GM23338 (cell line): ENCODE measurements at regions not wholly inside any gene's neighbourhood (a gene's known extent, or its start where the extent isn't known, plus 50 kb on each side); places are given as distances from the start of the nearest gene placed in this dataset.

ENCODE experiments used
- ATAC-seq: fragments of 200-7000 bp; cut with Tn5 transposase; 3 replicates; pipeline ENCODE4 v1.9.1; 2020
- DNase-seq: peaks from one replicate; pipeline ENCODE4 v3.0.0-alpha.2; 2015; ENCODE audit warnings: low spot score
- H2AFZ ChIP-seq: fragments of 200-600 bp; sonication (generic); 2 replicates; pipeline ENCODE4 v1.8.0; 2016; ENCODE audit warnings: antibody characterized with exemption, mild to moderate bottlenecking, moderate library complexity
- H3F3A ChIP-seq: fragments of 200-600 bp; sonication (generic); replicated peaks from 2 replicates; pipeline ENCODE4 v1.8.0; 2017; ENCODE audit warnings: antibody characterized with exemption, mixed run types, low read depth
- H3K27ac ChIP-seq: fragments of 200-600 bp; sonication (generic); 2 replicates; pipeline ENCODE4 v1.6.1; 2016; ENCODE audit warnings: low read depth
- H3K27me3 ChIP-seq: fragments of 200-600 bp; sonication (generic); 2 replicates; pipeline ENCODE4 v1.8.0; 2016; ENCODE audit warnings: mild to moderate bottlenecking, mixed run types, moderate library complexity; ENCODE audit not compliant: insufficient read depth
- H3K36me3 ChIP-seq: fragments of 200-600 bp; sonication (generic); 2 replicates; pipeline ENCODE4 v1.8.0; 2016; ENCODE audit warnings: mild to moderate bottlenecking; ENCODE audit not compliant: insufficient read depth
- H3K4me1 ChIP-seq: fragments of 200-600 bp; sonication (generic); 2 replicates; pipeline ENCODE4 v1.8.0; 2016; ENCODE audit warnings: mild to moderate bottlenecking, moderate library complexity; ENCODE audit not compliant: insufficient read depth
- H3K4me2 ChIP-seq: fragments of 200-600 bp; sonication (generic); 2 replicates; pipeline ENCODE4 v1.7.1; 2017; ENCODE audit warnings: mixed run types
- H3K4me3 ChIP-seq: fragments of 200-600 bp; sonication (generic); 2 replicates; pipeline ENCODE4 v1.6.1; 2016; ENCODE audit warnings: mixed run types
- H3K79me2 ChIP-seq: fragments of 200-600 bp; sonication (generic); replicated peaks from 2 replicates; pipeline ENCODE4 v1.8.0; 2017; ENCODE audit warnings: mild to moderate bottlenecking; ENCODE audit not compliant: insufficient read depth
- H3K9me2 ChIP-seq: fragments of 200-600 bp; sonication (generic); 2 replicates; pipeline ENCODE4 v1.8.0; 2017; ENCODE audit not compliant: insufficient read depth
- H4K20me1 ChIP-seq: fragments of 200-600 bp; sonication (generic); replicated peaks from 2 replicates; pipeline ENCODE4 v1.8.0; 2017; ENCODE audit warnings: mild to moderate bottlenecking; ENCODE audit not compliant: insufficient read depth
- H3K27ac Mint-ChIP-seq: 2 replicates; pipeline ENCODE4 v1.8.0; 2020; ENCODE audit warnings: inconsistent platforms, mild to moderate bottlenecking, moderate library complexity, mixed read lengths
- H3K27me3 Mint-ChIP-seq: 3 replicates; pipeline ENCODE4 v1.8.0; 2022; ENCODE audit warnings: low read depth, mild to moderate bottlenecking, moderate library complexity, mixed read lengths, inconsistent platforms; ENCODE audit not compliant: insufficient read depth, poor library complexity
- H3K36me3 Mint-ChIP-seq: 3 replicates; pipeline ENCODE4 v1.8.0; 2021; ENCODE audit warnings: low read depth, mild to moderate bottlenecking, inconsistent platforms, moderate library complexity, mixed read lengths
- H3K4me1 Mint-ChIP-seq: 3 replicates; pipeline ENCODE4 v1.8.0; 2020; ENCODE audit warnings: mild to moderate bottlenecking, inconsistent platforms, mixed read lengths
- H3K4me3 Mint-ChIP-seq: 3 replicates; pipeline ENCODE4 v1.8.0; 2021; ENCODE audit warnings: moderate library complexity, mild to moderate bottlenecking, inconsistent platforms, mixed read lengths
- H3K9me3 Mint-ChIP-seq: 3 replicates; pipeline ENCODE4 v1.8.0; 2020; ENCODE audit warnings: moderate library complexity, mild to moderate bottlenecking, inconsistent platforms, mixed read lengths
- CREB1 ChIP-seq: fragments of 250-450 bp; sonication (Bioruptor Pico); IDR thresholded peaks from 2 replicates; pipeline ENCODE4 v1.5.0; 2020; ENCODE audit warnings: low read depth, mild to moderate bottlenecking, moderate library complexity
- EZH2 ChIP-seq: fragments of 200-600 bp; sonication (generic); IDR thresholded peaks from one replicate; pipeline ENCODE4 v1.8.0; 2017; ENCODE audit warnings: antibody characterized with exemption, mild to moderate bottlenecking, low read depth; ENCODE audit not compliant: unreplicated experiment
- EZH2phosphoT487 ChIP-seq: fragments of 200-600 bp; sonication (generic); IDR thresholded peaks from one replicate; pipeline ENCODE4 v1.8.1; 2018; ENCODE audit warnings: antibody characterized with exemption; ENCODE audit not compliant: unreplicated experiment
- JUNB ChIP-seq: IDR thresholded peaks from one replicate; pipeline ENCODE4 v1.6.1; 2016; ENCODE audit warnings: antibody characterized with exemption; ENCODE audit not compliant: unreplicated experiment
- NANOG ChIP-seq: IDR thresholded peaks from 2 replicates; pipeline ENCODE4 v1.6.1; 2016; ENCODE audit warnings: antibody characterized with exemption, borderline replicate concordance
- POLR2AphosphoS5 ChIP-seq: IDR thresholded peaks from 2 replicates; pipeline ENCODE4 v1.6.1; 2016; ENCODE audit warnings: antibody characterized with exemption, low read depth
- STAT1 ChIP-seq: IDR thresholded peaks from one replicate; pipeline ENCODE4 v1.6.1; 2016; ENCODE audit warnings: antibody characterized with exemption; ENCODE audit not compliant: unreplicated experiment
- ZNF114 ChIP-seq: fragments of 250-450 bp; sonication (Bioruptor Pico); IDR thresholded peaks from 2 replicates; pipeline ENCODE4 v1.5.0; 2020; ENCODE audit warnings: mild to moderate bottlenecking, moderate library complexity
- TF ChIP-seq, protein P1 (sequence below): fragments of 250-450 bp; sonication (Bioruptor Pico); IDR thresholded peaks from 2 replicates; pipeline ENCODE4 v1.5.0; 2020; ENCODE audit warnings: mild to moderate bottlenecking, moderate library complexity
- TF ChIP-seq, protein P2 (sequence below): IDR thresholded peaks from one replicate; pipeline ENCODE4 v1.6.1; 2018; ENCODE audit warnings: antibody characterized with exemption; ENCODE audit not compliant: unreplicated experiment
- TF ChIP-seq, protein P3 (sequence below), 2 experiments: fragments of 200-600 bp in 1 of 2; sonication (generic) in 1 of 2; conservative IDR thresholded peaks; 2 replicates each; pipeline versions ENCODE4 v1.5.1 to v1.6.1; 2016 to 2017; ENCODE audit warnings: antibody characterized with exemption in 2 of 2, low read depth in 2 of 2, mild to moderate bottlenecking in 2 of 2, moderate library complexity in 1 of 2

DNA sequence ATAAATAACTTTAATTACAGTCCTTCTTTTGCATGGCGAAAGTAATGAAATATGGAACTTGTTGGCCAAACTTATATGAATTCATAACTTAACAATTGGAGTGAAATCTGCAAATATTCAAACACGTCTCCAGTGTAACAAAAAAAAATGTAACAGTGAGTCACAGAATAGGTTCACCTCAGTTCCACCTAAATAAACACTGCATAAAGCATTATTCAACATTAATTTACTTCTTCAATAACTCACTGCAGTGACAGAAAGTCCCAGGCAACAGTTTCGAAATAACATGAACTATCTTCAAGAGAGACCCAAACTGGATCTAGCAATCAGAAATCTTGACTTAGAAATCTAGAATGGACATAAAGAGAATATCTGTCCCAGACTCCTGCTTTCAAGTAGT, 75.6 kb downstream of the GMNC start:
- Histone ChIP-seq H3K36me3 (no peaks in the 10 kb centered on the region), H3K4me2 (no peak overlapping the region), H3K79me2 (no peaks in the 10 kb centered on the region), H3F3A (no peaks in the 10 kb centered on the region), H2AFZ (no peak overlapping the region), H3K4me1 (no peaks in the 10 kb centered on the region), H3K9me2 (no peaks in the 10 kb centered on the region), H3K4me3 (no peak overlapping the region), H4K20me1 (no peaks in the 10 kb centered on the region), H3K27ac (no peak overlapping the region), H3K27me3 (no peaks in the 10 kb centered on the region)
- Mint-ChIP-seq H3K27ac (no peak overlapping the region), H3K4me3 (no peak overlapping the region), H3K4me1 (no peaks in the 10 kb centered on the region), H3K36me3 (no peaks in the 10 kb centered on the region), H3K9me3 (no peaks in the 10 kb centered on the region), H3K27me3 (no peaks in the 10 kb centered on the region)
- TF ChIP-seq CREB1 (CRISPR knock-in tag) = no peak
- no peak for TF ChIP-seq ZNF114
- TF ChIP-seq NANOG = no peak
- TF ChIP-seq, protein P1, sequence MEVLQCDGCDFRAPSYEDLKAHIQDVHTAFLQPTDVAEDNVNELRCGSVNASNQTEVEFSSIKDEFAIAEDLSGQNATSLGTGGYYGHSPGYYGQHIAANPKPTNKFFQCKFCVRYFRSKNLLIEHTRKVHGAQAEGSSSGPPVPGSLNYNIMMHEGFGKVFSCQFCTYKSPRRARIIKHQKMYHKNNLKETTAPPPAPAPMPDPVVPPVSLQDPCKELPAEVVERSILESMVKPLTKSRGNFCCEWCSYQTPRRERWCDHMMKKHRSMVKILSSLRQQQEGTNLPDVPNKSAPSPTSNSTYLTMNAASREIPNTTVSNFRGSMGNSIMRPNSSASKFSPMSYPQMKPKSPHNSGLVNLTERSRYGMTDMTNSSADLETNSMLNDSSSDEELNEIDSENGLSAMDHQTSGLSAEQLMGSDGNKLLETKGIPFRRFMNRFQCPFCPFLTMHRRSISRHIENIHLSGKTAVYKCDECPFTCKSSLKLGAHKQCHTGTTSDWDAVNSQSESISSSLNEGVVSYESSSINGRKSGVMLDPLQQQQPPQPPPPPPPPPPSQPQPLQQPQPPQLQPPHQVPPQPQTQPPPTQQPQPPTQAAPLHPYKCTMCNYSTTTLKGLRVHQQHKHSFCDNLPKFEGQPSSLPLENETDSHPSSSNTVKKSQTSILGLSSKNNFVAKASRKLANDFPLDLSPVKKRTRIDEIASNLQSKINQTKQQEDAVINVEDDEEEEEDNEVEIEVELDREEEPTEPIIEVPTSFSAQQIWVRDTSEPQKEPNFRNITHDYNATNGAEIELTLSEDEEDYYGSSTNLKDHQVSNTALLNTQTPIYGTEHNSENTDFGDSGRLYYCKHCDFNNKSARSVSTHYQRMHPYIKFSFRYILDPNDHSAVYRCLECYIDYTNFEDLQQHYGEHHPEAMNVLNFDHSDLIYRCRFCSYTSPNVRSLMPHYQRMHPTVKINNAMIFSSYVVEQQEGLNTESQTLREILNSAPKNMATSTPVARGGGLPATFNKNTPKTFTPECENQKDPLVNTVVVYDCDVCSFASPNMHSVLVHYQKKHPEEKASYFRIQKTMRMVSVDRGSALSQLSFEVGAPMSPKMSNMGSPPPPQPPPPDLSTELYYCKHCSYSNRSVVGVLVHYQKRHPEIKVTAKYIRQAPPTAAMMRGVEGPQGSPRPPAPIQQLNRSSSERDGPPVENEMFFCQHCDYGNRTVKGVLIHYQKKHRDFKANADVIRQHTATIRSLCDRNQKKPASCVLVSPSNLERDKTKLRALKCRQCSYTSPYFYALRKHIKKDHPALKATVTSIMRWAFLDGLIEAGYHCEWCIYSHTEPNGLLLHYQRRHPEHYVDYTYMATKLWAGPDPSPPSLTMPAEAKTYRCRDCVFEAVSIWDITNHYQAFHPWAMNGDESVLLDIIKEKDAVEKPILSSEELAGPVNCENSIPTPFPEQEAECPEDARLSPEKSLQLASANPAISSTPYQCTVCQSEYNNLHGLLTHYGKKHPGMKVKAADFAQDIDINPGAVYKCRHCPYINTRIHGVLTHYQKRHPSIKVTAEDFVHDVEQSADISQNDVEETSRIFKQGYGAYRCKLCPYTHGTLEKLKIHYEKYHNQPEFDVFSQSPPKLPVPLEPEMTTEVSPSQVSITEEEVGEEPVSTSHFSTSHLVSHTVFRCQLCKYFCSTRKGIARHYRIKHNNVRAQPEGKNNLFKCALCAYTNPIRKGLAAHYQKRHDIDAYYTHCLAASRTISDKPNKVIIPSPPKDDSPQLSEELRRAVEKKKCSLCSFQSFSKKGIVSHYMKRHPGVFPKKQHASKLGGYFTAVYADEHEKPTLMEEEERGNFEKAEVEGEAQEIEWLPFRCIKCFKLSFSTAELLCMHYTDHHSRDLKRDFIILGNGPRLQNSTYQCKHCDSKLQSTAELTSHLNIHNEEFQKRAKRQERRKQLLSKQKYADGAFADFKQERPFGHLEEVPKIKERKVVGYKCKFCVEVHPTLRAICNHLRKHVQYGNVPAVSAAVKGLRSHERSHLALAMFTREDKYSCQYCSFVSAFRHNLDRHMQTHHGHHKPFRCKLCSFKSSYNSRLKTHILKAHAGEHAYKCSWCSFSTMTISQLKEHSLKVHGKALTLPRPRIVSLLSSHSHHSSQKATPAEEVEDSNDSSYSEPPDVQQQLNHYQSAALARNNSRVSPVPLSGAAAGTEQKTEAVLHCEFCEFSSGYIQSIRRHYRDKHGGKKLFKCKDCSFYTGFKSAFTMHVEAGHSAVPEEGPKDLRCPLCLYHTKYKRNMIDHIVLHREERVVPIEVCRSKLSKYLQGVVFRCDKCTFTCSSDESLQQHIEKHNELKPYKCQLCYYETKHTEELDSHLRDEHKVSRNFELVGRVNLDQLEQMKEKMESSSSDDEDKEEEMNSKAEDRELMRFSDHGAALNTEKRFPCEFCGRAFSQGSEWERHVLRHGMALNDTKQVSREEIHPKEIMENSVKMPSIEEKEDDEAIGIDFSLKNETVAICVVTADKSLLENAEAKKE = no peak
- no peak for TF ChIP-seq POLR2AphosphoS5
- no peak for TF ChIP-seq EZH2
- TF ChIP-seq STAT1 = no peak
- TF ChIP-seq, protein P2, sequence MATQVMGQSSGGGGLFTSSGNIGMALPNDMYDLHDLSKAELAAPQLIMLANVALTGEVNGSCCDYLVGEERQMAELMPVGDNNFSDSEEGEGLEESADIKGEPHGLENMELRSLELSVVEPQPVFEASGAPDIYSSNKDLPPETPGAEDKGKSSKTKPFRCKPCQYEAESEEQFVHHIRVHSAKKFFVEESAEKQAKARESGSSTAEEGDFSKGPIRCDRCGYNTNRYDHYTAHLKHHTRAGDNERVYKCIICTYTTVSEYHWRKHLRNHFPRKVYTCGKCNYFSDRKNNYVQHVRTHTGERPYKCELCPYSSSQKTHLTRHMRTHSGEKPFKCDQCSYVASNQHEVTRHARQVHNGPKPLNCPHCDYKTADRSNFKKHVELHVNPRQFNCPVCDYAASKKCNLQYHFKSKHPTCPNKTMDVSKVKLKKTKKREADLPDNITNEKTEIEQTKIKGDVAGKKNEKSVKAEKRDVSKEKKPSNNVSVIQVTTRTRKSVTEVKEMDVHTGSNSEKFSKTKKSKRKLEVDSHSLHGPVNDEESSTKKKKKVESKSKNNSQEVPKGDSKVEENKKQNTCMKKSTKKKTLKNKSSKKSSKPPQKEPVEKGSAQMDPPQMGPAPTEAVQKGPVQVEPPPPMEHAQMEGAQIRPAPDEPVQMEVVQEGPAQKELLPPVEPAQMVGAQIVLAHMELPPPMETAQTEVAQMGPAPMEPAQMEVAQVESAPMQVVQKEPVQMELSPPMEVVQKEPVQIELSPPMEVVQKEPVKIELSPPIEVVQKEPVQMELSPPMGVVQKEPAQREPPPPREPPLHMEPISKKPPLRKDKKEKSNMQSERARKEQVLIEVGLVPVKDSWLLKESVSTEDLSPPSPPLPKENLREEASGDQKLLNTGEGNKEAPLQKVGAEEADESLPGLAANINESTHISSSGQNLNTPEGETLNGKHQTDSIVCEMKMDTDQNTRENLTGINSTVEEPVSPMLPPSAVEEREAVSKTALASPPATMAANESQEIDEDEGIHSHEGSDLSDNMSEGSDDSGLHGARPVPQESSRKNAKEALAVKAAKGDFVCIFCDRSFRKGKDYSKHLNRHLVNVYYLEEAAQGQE = no peak
- TF ChIP-seq EZH2phosphoT487 = no peak
- TF ChIP-seq JUNB = no peak
- TF ChIP-seq, protein P3, sequence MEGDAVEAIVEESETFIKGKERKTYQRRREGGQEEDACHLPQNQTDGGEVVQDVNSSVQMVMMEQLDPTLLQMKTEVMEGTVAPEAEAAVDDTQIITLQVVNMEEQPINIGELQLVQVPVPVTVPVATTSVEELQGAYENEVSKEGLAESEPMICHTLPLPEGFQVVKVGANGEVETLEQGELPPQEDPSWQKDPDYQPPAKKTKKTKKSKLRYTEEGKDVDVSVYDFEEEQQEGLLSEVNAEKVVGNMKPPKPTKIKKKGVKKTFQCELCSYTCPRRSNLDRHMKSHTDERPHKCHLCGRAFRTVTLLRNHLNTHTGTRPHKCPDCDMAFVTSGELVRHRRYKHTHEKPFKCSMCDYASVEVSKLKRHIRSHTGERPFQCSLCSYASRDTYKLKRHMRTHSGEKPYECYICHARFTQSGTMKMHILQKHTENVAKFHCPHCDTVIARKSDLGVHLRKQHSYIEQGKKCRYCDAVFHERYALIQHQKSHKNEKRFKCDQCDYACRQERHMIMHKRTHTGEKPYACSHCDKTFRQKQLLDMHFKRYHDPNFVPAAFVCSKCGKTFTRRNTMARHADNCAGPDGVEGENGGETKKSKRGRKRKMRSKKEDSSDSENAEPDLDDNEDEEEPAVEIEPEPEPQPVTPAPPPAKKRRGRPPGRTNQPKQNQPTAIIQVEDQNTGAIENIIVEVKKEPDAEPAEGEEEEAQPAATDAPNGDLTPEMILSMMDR (conservative IDR thresholded peaks at IDR 0.05; ENCODE audit: low read depth in 2 of 2) = no peak
- no peak for ATAC-seq
- no peak for DNase-seq
